Neural progenitor cell (in vitro differentiated cells): ENCODE measurements at regions not wholly inside any gene's neighbourhood (a gene's known extent, or its start where the extent isn't known, plus 50 kb on each side); places are given as distances from the start of the nearest gene placed in this dataset.

Source experiments
- DNase-seq: peaks from one replicate; pipeline ENCODE4 v3.0.0-alpha.2; 2016; ENCODE audit warnings: low spot score
- H2AFZ ChIP-seq: fragments of 200-600 bp; sonication (generic); replicated peaks from 2 replicates; pipeline ENCODE4 v1.6.1; 2016; ENCODE audit warnings: antibody characterized with exemption
- H3F3A ChIP-seq: fragments of 200-600 bp; sonication (generic); 2 replicates; pipeline ENCODE4 v1.6.1; 2016; ENCODE audit warnings: antibody characterized with exemption, low read depth
- H3K27ac ChIP-seq: fragments of 200-600 bp; sonication (generic); 2 replicates; pipeline ENCODE4 v1.5.1; 2016; ENCODE audit warnings: mild to moderate bottlenecking
- H3K27me3 ChIP-seq: fragments of 200-600 bp; sonication (generic); 2 replicates; pipeline ENCODE4 v1.6.1; 2016; ENCODE audit warnings: mild to moderate bottlenecking, moderate library complexity
- H3K36me3 ChIP-seq: fragments of 200-600 bp; sonication (generic); 2 replicates; pipeline ENCODE4 v1.5.1; 2016
- H3K4me1 ChIP-seq: fragments of 200-600 bp; sonication (generic); 2 replicates; pipeline ENCODE4 v1.6.1; 2016; ENCODE audit warnings: mixed run types
- H3K4me2 ChIP-seq: fragments of 200-600 bp; sonication (generic); 2 replicates; pipeline ENCODE4 v1.6.1; 2016
- H3K4me3 ChIP-seq: fragments of 200-600 bp; sonication (generic); 2 replicates; pipeline ENCODE4 v1.5.1; 2016
- H3K79me2 ChIP-seq: fragments of 200-600 bp; sonication (generic); 2 replicates; pipeline ENCODE4 v1.6.1; 2016; ENCODE audit warnings: low read depth
- H3K9ac ChIP-seq: fragments of 200-600 bp; sonication (generic); 2 replicates; pipeline ENCODE4 v1.6.1; 2016
- H3K9me3 ChIP-seq: fragments of 200-600 bp; sonication (generic); 2 replicates; pipeline ENCODE4 v1.5.1; 2016; ENCODE audit warnings: low read depth
- H4K20me1 ChIP-seq: fragments of 200-600 bp; sonication (generic); 2 replicates; pipeline ENCODE4 v1.6.1; 2016; ENCODE audit warnings: low read depth
- H3K27ac Mint-ChIP-seq: 3 replicates; pipeline ENCODE4 v1.8.0; 2021; ENCODE audit warnings: mixed read lengths
- H3K27me3 Mint-ChIP-seq: 2 replicates; pipeline ENCODE4 v1.8.0; 2022; ENCODE audit warnings: low read depth, mild to moderate bottlenecking, inconsistent platforms, moderate library complexity, mixed read lengths; ENCODE audit not compliant: insufficient read depth
- H3K36me3 Mint-ChIP-seq: 3 replicates; pipeline ENCODE4 v1.8.0; 2021; ENCODE audit warnings: mixed read lengths
- H3K4me1 Mint-ChIP-seq: 3 replicates; pipeline ENCODE4 v1.8.0; 2021; ENCODE audit warnings: mixed read lengths
- H3K4me3 Mint-ChIP-seq: 3 replicates; pipeline ENCODE4 v1.8.0; 2021; ENCODE audit warnings: mild to moderate bottlenecking, moderate library complexity, mixed read lengths
- H3K9me3 Mint-ChIP-seq: 3 replicates; pipeline ENCODE4 v1.8.0; 2020; ENCODE audit warnings: mixed read lengths
- CTCF ChIP-seq: fragments of 200-600 bp; sonication (generic); IDR thresholded peaks from 2 replicates; pipeline ENCODE4 v1.5.1; 2017; ENCODE audit warnings: antibody characterized with exemption, mild to moderate bottlenecking
- EZH2 ChIP-seq: fragments of 200-600 bp; sonication (generic); IDR thresholded peaks from 2 replicates; pipeline ENCODE4 v1.6.1; 2017; ENCODE audit warnings: antibody characterized with exemption, mild to moderate bottlenecking, moderate library complexity
- EZH2phosphoT487 ChIP-seq: fragments of 200-600 bp; sonication (generic); IDR thresholded peaks from 2 replicates; pipeline ENCODE4 v1.6.1; 2017; ENCODE audit warnings: antibody characterized with exemption

- no peak overlapping the region for H3K27ac Mint-ChIP-seq
- Histone ChIP-seq H3K4me3 (no peak overlapping the region), H2AFZ (no peak overlapping the region), H3K9me3 (no peaks in the 10 kb centered on the region), H3K27ac (no peak overlapping the region), H3K4me1 (no peaks in the 10 kb centered on the region), H3K27me3 (no peaks in the 10 kb centered on the region), H3K79me2 (peaks cover 98% of the 10 kb centered on the region), H3F3A (peaks cover 9% of the 10 kb centered on the region), H3K9ac (no peak overlapping the region), H3K36me3 (peaks cover 10% of the 10 kb centered on the region), H3K4me2 (no peak overlapping the region), H4K20me1 (peaks cover 87% of the 10 kb centered on the region)
- H3K36me3 Mint-ChIP-seq = peaks cover 23% of the 10 kb centered on the region
- H3K9me3 Mint-ChIP-seq = peaks cover 7% of the 10 kb centered on the region
- peaks cover 3% of the 10 kb centered on the region for H3K27me3 Mint-ChIP-seq
- no peak for DNase-seq
- TF ChIP-seq CTCF = peak; percentile 35
- TF ChIP-seq EZH2phosphoT487 = no peak
- H3K4me1 Mint-ChIP-seq = peaks cover 10% of the 10 kb centered on the region
- H3K4me3 Mint-ChIP-seq = no peak overlapping the region
Observed at GRCh38 chr6:4008324-4009047, 70.5 kb downstream of the FAM217A start.

- H3K27me3 Mint-ChIP-seq = peaks cover 3% of the 10 kb centered on the region
- Histone ChIP-seq H3K79me2 (peaks cover 100% of the 10 kb centered on the region), H3K4me2 (no peak overlapping the region), H3K9ac (no peak overlapping the region), H3K27me3 (no peaks in the 10 kb centered on the region), H2AFZ (no peak overlapping the region), H3K4me1 (no peaks in the 10 kb centered on the region), H3K27ac (no peak overlapping the region), H3K9me3 (no peaks in the 10 kb centered on the region), H3K4me3 (no peak overlapping the region), H3F3A (peaks cover 9% of the 10 kb centered on the region), H4K20me1 (peaks cover 83% of the 10 kb centered on the region), H3K36me3 (peaks cover 18% of the 10 kb centered on the region)
- H3K9me3 Mint-ChIP-seq = peaks cover 12% of the 10 kb centered on the region
- H3K27ac Mint-ChIP-seq = no peak overlapping the region
- no peak for TF ChIP-seq EZH2phosphoT487
- no peak for TF ChIP-seq EZH2
- no peak for TF ChIP-seq CTCF
- no peak overlapping the region for H3K4me3 Mint-ChIP-seq
- no peak for DNase-seq
- H3K36me3 Mint-ChIP-seq = peaks cover 32% of the 10 kb centered on the region
- peaks cover 10% of the 10 kb centered on the region for H3K4me1 Mint-ChIP-seq
Observed at GRCh38 chr6:4009486-4009885, 69.5 kb downstream of the FAM217A start.

DNA sequence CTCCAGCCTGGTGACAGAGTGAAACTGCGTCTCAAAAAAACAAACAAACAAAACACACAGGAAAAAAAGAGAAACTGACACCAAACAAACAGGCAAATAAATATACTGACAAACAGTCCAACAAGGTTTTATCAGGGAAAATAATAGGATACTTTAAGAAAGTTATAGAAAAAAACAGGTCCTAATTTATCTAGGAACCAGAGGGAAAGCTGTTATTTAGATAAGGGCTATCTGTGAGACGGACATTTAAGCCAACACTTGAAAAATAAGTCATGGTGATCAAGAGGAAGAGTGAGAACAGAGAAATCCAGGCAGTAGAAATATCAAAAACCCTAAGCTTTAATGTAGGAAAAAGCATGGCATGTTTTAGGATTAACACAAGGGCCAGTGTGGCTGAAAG, 68.9 kb downstream of the FAM217A start:
- H3K27me3 Mint-ChIP-seq = peaks cover 3% of the 10 kb centered on the region
- DNase-seq = no peak
- H3K9me3 ChIP-seq = no peaks in the 10 kb centered on the region
- H3K9ac ChIP-seq = no peak overlapping the region
- H3K4me3 Mint-ChIP-seq = no peak overlapping the region
- peaks cover 78% of the 10 kb centered on the region for H4K20me1 ChIP-seq
- no peak overlapping the region for H3K4me2 ChIP-seq
- peaks cover 12% of the 10 kb centered on the region for H3K9me3 Mint-ChIP-seq
- peaks cover 37% of the 10 kb centered on the region for H3K36me3 Mint-ChIP-seq
- TF ChIP-seq EZH2 = no peak
- H3K36me3 ChIP-seq = peaks cover 23% of the 10 kb centered on the region
- no peak overlapping the region for H3K4me3 ChIP-seq
- no peaks in the 10 kb centered on the region for H3K4me1 ChIP-seq
- peaks cover 10% of the 10 kb centered on the region for H3K4me1 Mint-ChIP-seq
- H2AFZ ChIP-seq = no peak overlapping the region
- no peak overlapping the region for H3K27ac Mint-ChIP-seq
- no peaks in the 10 kb centered on the region for H3K27me3 ChIP-seq
- H3K79me2 ChIP-seq = peaks cover 100% of the 10 kb centered on the region
- H3F3A ChIP-seq = peaks cover 7% of the 10 kb centered on the region
- no peak overlapping the region for H3K27ac ChIP-seq

DNA sequence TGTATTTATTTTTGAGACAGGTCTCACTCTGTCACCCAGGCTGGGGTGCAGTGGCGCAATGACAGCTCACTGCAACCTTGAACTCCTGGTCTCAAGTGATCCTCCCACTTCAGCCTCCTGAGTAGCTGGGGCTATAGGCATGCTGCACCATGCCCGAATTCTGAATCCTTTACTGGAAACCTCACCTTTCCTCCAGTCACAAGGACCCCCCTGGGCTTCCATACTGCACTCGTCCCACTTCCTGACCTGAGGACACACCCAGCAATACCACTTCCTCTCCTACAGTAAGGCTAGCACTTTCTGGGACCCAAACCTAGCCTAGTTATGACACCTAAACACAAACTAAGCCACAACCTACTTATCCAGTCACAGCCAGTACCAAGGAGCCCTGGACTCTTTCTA, 68.2 kb downstream of the FAM217A start:
- Mint-ChIP-seq H3K27ac (no peak overlapping the region), H3K27me3 (peaks cover 3% of the 10 kb centered on the region), H3K36me3 (peaks cover 38% of the 10 kb centered on the region), H3K4me1 (peaks cover 8% of the 10 kb centered on the region), H3K4me3 (no peak overlapping the region), H3K9me3 (peaks cover 12% of the 10 kb centered on the region)
- Histone ChIP-seq H3K27ac (no peak overlapping the region), H2AFZ (no peak overlapping the region), H3K4me1 (no peaks in the 10 kb centered on the region), H4K20me1 (peaks cover 72% of the 10 kb centered on the region), H3K4me2 (no peak overlapping the region), H3K79me2 (peaks cover 100% of the 10 kb centered on the region), H3F3A (peaks cover 3% of the 10 kb centered on the region), H3K36me3 (peaks cover 27% of the 10 kb centered on the region), H3K9me3 (no peaks in the 10 kb centered on the region), H3K27me3 (no peaks in the 10 kb centered on the region), H3K4me3 (no peak overlapping the region), H3K9ac (no peak overlapping the region)
- no peak for TF ChIP-seq EZH2phosphoT487
- TF ChIP-seq EZH2 = no peak
- no peak for TF ChIP-seq CTCF
- DNase-seq = no peak
